22Rv1 (cell line): ENCODE measurements at regions not wholly inside any gene's neighbourhood (a gene's known extent, or its start where the extent isn't known, plus 50 kb on each side); places are given as distances from the start of the nearest gene placed in this dataset.
"Not testable (repeated sequence)": the region's sequence is repeated elsewhere in the genome, so short reads cannot be mapped to it uniquely, and the experiment has no call there.

Experiments
- H3K27ac ChIP-seq: fragments of 450-650 bp; 2 replicates; pipeline ENCODE4 v1.5.1; 2017
- CTCF ChIP-seq: fragments of 450-650 bp; IDR thresholded peaks from 2 replicates; pipeline ENCODE4 v1.5.1; 2017; ENCODE audit warnings: mild to moderate bottlenecking
- ZFX ChIP-seq: fragments of 450-650 bp; IDR thresholded peaks from 2 replicates; pipeline ENCODE4 v1.6.1; 2017; ENCODE audit warnings: antibody characterized with exemption, borderline replicate concordance

DNA sequence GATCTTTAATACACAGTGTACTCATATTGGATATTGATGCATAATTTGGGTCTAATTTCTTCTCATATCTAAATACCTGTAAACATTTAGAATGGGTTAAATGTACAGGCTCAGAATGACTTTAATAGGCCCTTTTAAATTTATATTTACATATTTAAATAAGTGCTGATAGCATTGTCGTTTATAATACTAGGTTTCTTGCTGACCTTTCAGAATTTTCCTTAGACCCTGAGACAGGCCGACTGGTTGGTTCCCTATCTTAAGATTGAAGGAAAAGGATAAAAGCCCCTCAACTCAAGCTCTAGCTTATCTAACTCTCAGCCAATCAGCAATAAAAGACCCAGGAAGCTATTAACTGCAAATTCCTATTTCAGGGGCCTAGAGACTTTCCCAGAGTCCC lies 67.8 kb upstream of the HNMT start:
- no peak overlapping the region for H3K27ac ChIP-seq
- TF ChIP-seq ZFX = no peak
- TF ChIP-seq CTCF = no peak

- no peak overlapping the region for H3K27ac ChIP-seq
- TF ChIP-seq ZFX = no peak
- no peak for TF ChIP-seq CTCF
These were observed 67.2 kb upstream of the HNMT start for GRCh38 chr2:137897082-137897481.

- no peak overlapping the region for H3K27ac ChIP-seq
- TF ChIP-seq ZFX (no peak), CTCF (no peak)
These were observed 63.7 kb upstream of the HNMT start for GRCh38 chr2:137900421-137901141.

GRCh38 chr2:137910641-137911040 lies 53.6 kb upstream of the HNMT start:
- no peak overlapping the region for H3K27ac ChIP-seq
- TF ChIP-seq CTCF = peak; percentile 29; the same call in 1 of the 2 replicates
- TF ChIP-seq ZFX = no peak

DNA sequence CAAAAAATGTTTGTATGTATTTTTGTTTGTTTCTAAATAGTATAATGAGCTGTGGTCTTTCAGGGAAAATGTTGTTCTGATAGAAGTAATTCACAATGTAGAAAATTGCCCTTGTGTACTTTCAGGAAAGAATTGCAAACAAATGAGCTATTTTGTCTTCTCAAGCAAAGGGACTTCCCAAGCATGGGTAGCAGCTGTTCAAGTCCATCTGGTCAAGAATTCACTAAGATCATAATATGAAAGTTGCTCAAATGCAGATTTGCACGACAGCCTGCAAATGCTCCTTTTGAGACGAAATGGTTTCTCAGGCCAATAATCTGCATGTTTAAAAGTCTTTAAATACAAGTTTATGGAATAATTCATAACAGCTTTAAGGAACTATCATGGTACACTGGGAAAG lies 51.9 kb upstream of the HNMT start:
- H3K27ac ChIP-seq = no peak overlapping the region
- TF ChIP-seq CTCF (no peak), ZFX (no peak)

DNA sequence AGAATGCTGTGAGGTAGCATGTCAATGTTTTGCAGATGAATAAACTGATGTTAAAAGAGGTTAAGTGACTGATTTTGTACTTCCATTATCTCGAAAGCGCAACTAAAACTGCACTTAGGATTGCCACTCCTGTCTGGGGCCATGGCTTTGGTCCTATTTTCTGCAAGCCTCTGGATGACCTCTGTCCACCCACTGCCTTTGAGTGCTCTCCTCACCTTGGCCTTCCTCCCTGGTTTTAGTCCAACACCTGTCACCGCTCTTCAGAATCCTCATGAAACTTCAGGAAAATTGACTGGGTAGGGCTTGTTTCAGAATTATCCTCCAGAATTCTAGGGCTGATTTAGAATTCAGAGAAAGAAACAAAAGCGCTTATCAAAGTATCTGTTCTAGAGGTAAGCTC lies 51.1 kb upstream of the HNMT start:
- TF ChIP-seq CTCF (no peak), ZFX (no peak)
- H3K27ac ChIP-seq = no peak overlapping the region

DNA sequence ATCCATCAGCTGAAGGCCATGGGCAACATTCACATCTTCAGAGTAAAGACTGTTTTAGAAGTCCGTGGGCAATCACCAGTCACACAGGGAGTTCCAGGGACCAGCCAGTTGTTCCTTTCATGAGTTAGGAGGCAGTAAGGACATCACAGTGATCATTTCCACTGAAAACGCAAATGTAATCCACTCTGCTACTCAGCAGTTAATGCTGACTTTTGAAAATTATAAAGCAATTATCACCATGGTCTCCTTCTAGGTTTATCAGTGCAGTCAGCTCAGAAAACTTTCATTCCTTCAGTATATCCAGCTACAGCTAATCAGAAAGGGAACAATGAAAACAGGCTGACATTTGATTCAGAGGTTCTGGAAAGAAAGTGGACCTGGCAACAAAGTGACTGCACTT lies 50.6 kb upstream of the HNMT start:
- H3K27ac ChIP-seq = not testable (repeated sequence)
